ENCODE measurements at regions not wholly inside any gene's neighbourhood (a gene's known extent, or its start where the extent isn't known, plus 50 kb on each side); places are given as distances from the start of the nearest gene placed in this dataset.
A peak's percentile ranks its signal among the peaks of the same experiment; 100 is the strongest.

GRCh38 chr10:63744060-63744941 lies 223.1 kb downstream of the REEP3 start:
- DNase-seq (ENCODE audit: low read depth) = peak; percentile 35
- no peak overlapping the region for H3K4me3 ChIP-seq (ENCODE audit: low read depth, low read length)
- TF ChIP-seq CTCF (conservative IDR thresholded peaks at IDR 0.05; ENCODE audit: low read depth, low read length) = no peak

DNA sequence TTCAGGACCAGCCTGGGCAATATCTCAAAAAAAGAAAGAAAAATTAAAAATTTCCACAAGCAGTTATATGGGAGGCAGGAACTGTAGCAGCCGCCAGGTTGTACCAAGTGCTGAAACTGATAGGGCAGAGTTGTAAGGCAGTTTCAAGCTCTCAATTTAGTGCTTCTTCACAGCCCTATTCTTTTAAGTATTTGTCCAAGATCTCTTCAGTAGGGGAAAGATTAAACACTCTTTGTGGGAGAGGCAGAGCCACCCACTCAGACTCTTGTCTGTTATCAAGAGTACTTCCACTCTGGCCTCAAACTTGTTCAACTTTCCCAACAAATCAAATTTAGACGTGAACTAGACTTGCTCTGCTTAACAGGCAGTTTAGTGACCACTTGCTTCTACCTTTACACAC lies 228.7 kb downstream of the REEP3 start:
- H3K4me3 ChIP-seq (ENCODE audit: low read depth, low read length) = no peak overlapping the region
- no peak for DNase-seq (ENCODE audit: low read depth)
- TF ChIP-seq CTCF (conservative IDR thresholded peaks at IDR 0.05; ENCODE audit: low read depth, low read length) = no peak

GRCh38 chr10:63751836-63752235 lies 230.6 kb downstream of the REEP3 start:
- DNase-seq (ENCODE audit: low read depth) = no peak
- H3K4me3 ChIP-seq (ENCODE audit: low read depth, low read length) = no peak overlapping the region
- no peak for TF ChIP-seq CTCF (conservative IDR thresholded peaks at IDR 0.05; ENCODE audit: low read depth, low read length)

GRCh38 chr10:63752318-63752717 lies 231.1 kb downstream of the REEP3 start:
- no peak for DNase-seq (ENCODE audit: low read depth)
- no peak overlapping the region for H3K4me3 ChIP-seq (ENCODE audit: low read depth, low read length)
- no peak for TF ChIP-seq CTCF (conservative IDR thresholded peaks at IDR 0.05; ENCODE audit: low read depth, low read length)

GRCh38 chr10:63753808-63754207 lies 232.6 kb downstream of the REEP3 start:
- TF ChIP-seq CTCF (conservative IDR thresholded peaks at IDR 0.05; ENCODE audit: low read depth, low read length) = no peak
- no peak for DNase-seq (ENCODE audit: low read depth)
- H3K4me3 ChIP-seq (ENCODE audit: low read depth, low read length) = no peak overlapping the region

DNA sequence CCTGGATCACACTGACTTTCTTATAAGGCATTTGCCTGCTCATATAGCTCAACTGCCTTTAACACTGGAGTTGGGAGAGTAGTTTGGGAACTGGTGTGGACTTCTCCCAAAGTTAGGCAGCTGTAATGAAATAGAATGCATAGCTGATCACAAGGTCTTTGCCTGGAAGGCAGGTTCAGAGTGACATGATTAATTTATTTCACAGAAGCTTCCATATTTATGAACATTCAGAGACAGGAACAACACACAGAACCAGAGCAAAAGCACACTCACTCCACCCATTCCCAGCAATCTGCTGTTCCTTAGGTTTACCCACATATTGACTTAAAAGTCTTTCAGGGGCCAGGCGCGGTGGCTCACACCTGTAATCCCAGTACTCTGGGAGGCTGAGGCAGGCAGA lies 234.2 kb downstream of the REEP3 start:
- DNase-seq (ENCODE audit: low read depth) = no peak
- TF ChIP-seq CTCF (conservative IDR thresholded peaks at IDR 0.05; ENCODE audit: low read depth, low read length) = no peak
- no peak overlapping the region for H3K4me3 ChIP-seq (ENCODE audit: low read depth, low read length)

DNA sequence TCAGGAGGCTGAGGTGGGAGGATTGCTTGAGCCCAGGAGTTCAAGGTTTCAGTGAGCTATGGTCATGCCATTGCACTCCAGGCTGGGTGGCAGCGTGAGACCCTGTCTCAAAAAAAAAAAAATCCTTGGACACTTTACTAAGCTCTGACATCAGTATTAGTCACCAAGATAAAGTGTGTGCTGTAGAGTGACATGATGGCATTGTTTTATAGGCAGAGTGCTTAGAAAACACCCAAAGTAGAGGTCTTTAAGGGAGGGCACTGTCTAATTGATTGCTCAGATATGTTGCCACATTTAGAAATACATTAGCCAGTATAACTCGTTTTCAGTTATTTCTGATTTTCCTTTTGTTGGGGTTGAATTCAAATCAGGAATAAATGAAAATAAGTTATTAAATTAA lies 235.9 kb downstream of the REEP3 start:
- H3K4me3 ChIP-seq (ENCODE audit: low read depth, low read length) = no peak overlapping the region
- TF ChIP-seq CTCF (conservative IDR thresholded peaks at IDR 0.05; ENCODE audit: low read depth, low read length) = no peak
- no peak for DNase-seq (ENCODE audit: low read depth)

Data from choroid plexus epithelial cell (primary cell).